ENCODE measurements at regions not wholly inside any gene's neighbourhood (a gene's known extent, or its start where the extent isn't known, plus 50 kb on each side); places are given as distances from the start of the nearest gene placed in this dataset.

GRCh38 chr13:69319656-69320055 lies 788.0 kb upstream of the ATXN8OS start:
- no TSS peak for BruUV-seq (replicated peaks)
- in situ Hi-C loops (cut with HindIII; ENCODE audit: low pct_unique_long_range_greater_than_20kb, low sequenced_read_pairs) (no loop called here), intact Hi-C loops (cut with micrococcal nuclease; ENCODE audit: unreplicated experiment) (loop anchor here (5.0 to 10.0 kb wide), 2 partner anchors 685 to 1017 kb away; no protein-coding TSS in a partner anchor)
- Histone ChIP-seq H3K9me3 (ENCODE audit: control insufficient read depth, insufficient read depth, low read depth, low read length) (no peaks in the 10 kb centered on the region), H3K27me3 (ENCODE audit: control insufficient read depth, insufficient read depth, low read length) (no peaks in the 10 kb centered on the region), H3K36me3 (ENCODE audit: control insufficient read depth, insufficient read depth, low read length) (no peaks in the 10 kb centered on the region), H3K27ac (ENCODE audit: low read length) (no peak overlapping the region), H3K4me1 (ENCODE audit: control insufficient read depth, insufficient read depth, low read length) (no peaks in the 10 kb centered on the region), H3K4me3 (ENCODE audit: low read depth in 2 of 2, low read length in 2 of 2) (no peak overlapping the region)
- TF ChIP-seq POLR2AphosphoS5 (IDR thresholded peaks at IDR 0.05; ENCODE audit: low read depth, low read length) (no peak), TCF7L2 (IDR thresholded peaks at IDR 0.05; ENCODE audit: low read depth, low read length) (no peak), SIN3A (IDR thresholded peaks at IDR 0.05; ENCODE audit: borderline replicate concordance, insufficient read depth, low read depth, low read length) (no peak), CTCF (IDR thresholded peaks at IDR 0.05) (no peak)
- TF ChIP-seq, protein P1, sequence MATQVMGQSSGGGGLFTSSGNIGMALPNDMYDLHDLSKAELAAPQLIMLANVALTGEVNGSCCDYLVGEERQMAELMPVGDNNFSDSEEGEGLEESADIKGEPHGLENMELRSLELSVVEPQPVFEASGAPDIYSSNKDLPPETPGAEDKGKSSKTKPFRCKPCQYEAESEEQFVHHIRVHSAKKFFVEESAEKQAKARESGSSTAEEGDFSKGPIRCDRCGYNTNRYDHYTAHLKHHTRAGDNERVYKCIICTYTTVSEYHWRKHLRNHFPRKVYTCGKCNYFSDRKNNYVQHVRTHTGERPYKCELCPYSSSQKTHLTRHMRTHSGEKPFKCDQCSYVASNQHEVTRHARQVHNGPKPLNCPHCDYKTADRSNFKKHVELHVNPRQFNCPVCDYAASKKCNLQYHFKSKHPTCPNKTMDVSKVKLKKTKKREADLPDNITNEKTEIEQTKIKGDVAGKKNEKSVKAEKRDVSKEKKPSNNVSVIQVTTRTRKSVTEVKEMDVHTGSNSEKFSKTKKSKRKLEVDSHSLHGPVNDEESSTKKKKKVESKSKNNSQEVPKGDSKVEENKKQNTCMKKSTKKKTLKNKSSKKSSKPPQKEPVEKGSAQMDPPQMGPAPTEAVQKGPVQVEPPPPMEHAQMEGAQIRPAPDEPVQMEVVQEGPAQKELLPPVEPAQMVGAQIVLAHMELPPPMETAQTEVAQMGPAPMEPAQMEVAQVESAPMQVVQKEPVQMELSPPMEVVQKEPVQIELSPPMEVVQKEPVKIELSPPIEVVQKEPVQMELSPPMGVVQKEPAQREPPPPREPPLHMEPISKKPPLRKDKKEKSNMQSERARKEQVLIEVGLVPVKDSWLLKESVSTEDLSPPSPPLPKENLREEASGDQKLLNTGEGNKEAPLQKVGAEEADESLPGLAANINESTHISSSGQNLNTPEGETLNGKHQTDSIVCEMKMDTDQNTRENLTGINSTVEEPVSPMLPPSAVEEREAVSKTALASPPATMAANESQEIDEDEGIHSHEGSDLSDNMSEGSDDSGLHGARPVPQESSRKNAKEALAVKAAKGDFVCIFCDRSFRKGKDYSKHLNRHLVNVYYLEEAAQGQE (IDR thresholded peaks at IDR 0.05; ENCODE audit: insufficient read depth in 1 of 2, low read depth in 2 of 2, low read length in 1 of 2) = no peak
- CTCF ChIA-PET = no interaction called here
- POLR2A ChIA-PET = no interaction called here
- DNase-seq (ENCODE audit: low read depth, low spot score) (no peak), ATAC-seq (no peak)

- H3K4me1 ChIP-seq (ENCODE audit: control insufficient read depth, insufficient read depth, low read length) = no peaks in the 10 kb centered on the region
- in situ Hi-C loops (cut with HindIII; ENCODE audit: low pct_unique_long_range_greater_than_20kb, low sequenced_read_pairs) (no loop called here), intact Hi-C loops (cut with micrococcal nuclease; ENCODE audit: unreplicated experiment) (no loop called here)
Observed at GRCh38 chr13:69315039-69315438, 792.6 kb upstream of the ATXN8OS start.

More at GRCh38 chr13:69315039-69315438, 792.6 kb upstream of the ATXN8OS start:
- Histone ChIP-seq H3K27ac (ENCODE audit: low read length) (no peak overlapping the region), H3K9me3 (ENCODE audit: control insufficient read depth, insufficient read depth, low read depth, low read length) (no peaks in the 10 kb centered on the region), H3K36me3 (ENCODE audit: control insufficient read depth, insufficient read depth, low read length) (no peaks in the 10 kb centered on the region), H3K27me3 (ENCODE audit: control insufficient read depth, insufficient read depth, low read length) (no peaks in the 10 kb centered on the region), H3K4me3 (ENCODE audit: low read depth in 2 of 2, low read length in 2 of 2) (no peak overlapping the region)
- TF ChIP-seq, protein P1 (IDR thresholded peaks at IDR 0.05; ENCODE audit: insufficient read depth in 1 of 2, low read depth in 2 of 2, low read length in 1 of 2) = no peak
- no peak for TF ChIP-seq POLR2AphosphoS5 (IDR thresholded peaks at IDR 0.05; ENCODE audit: low read depth, low read length)
- no peak for TF ChIP-seq TCF7L2 (IDR thresholded peaks at IDR 0.05; ENCODE audit: low read depth, low read length)
- no peak for TF ChIP-seq CTCF (IDR thresholded peaks at IDR 0.05)
- ChIA-PET POLR2A (no interaction called here), CTCF (no interaction called here)
- DNase-seq (ENCODE audit: low read depth, low spot score) = no peak
- ATAC-seq = no peak
- no TSS peak for BruUV-seq (replicated peaks)
